ENCODE measurements at regions not wholly inside any gene's neighbourhood (a gene's known extent, or its start where the extent isn't known, plus 50 kb on each side); places are given as distances from the start of the nearest gene placed in this dataset.

DNA sequence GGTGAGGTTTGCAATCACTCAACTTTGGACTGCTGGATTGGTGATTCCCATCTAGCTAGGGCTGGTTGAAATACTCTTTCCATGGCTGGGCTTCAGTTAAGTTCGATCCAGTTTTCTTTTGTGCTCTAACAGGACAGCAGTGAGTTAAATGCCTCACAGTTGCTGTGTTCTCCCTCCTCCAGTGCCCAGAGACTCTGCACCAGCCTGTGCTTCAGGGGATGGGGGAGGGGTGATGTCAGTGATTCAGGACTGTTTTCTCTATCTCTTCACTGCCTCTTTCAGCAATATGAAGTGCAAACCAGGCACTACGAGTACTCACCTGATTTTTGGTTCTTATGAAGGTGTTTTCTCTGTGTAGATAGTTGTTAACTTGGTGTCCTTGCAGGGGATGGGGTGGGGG, 88.2 kb upstream of the FAM83B start:
- no peak for TF ChIP-seq CTCF (conservative IDR thresholded peaks at IDR 0.05)
- no peak overlapping the region for H3K27ac ChIP-seq

- no peak for TF ChIP-seq CTCF (conservative IDR thresholded peaks at IDR 0.05)
- no peak overlapping the region for H3K27ac ChIP-seq
Measured at GRCh38 chr6:54768494-54768893, 78.1 kb upstream of the FAM83B start.

- no peak overlapping the region for H3K27ac ChIP-seq
- no peak for TF ChIP-seq CTCF (conservative IDR thresholded peaks at IDR 0.05)
Measured at GRCh38 chr6:54770328-54770727, 76.2 kb upstream of the FAM83B start.

GRCh38 chr6:54771968-54772367, 74.6 kb upstream of the FAM83B start:
- H3K27ac ChIP-seq = no peak overlapping the region
- no peak for TF ChIP-seq CTCF (conservative IDR thresholded peaks at IDR 0.05)

GRCh38 chr6:54772610-54773009, 74.0 kb upstream of the FAM83B start:
- H3K27ac ChIP-seq = no peak overlapping the region
- no peak for TF ChIP-seq CTCF (conservative IDR thresholded peaks at IDR 0.05)

DNA sequence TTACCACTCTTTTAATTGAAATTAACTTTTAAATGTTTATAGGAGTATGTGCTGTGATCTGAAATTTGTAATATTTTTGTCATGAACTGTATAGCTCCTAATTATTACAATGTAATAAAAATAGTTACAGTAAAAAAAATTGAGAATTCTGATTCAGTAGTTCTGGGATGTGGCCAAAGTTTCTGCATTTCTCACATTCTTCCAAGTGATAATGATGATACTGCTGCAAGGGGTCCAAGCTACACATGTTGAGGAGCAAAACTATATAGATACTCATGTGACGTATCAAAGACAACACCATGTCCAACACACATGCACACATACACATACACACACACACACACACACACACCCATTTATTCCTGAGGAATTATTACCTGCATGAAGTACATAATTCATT, 71.0 kb upstream of the FAM83B start:
- H3K27ac ChIP-seq = no peak overlapping the region
- no peak for TF ChIP-seq CTCF (conservative IDR thresholded peaks at IDR 0.05)

DNA sequence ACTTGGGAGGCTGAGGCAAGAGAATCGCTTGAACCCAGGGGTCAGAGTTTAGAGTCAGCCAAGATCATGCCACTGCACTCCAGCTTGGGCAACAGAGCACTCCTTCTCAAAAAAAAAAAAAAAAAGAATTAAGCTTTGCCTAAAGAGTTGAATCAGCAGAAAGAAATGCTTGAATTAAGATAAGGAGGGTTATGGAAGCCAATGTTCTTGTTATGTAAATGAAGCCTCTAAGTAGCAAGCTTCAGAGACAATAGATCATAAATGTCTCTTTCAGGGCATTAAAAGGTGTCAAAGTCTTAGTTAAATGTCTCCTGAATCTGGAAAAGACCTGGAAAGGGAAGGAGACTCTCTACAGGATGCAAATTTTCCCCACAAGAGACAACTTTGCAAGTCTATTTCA, 69.7 kb upstream of the FAM83B start:
- H3K27ac ChIP-seq = no peak overlapping the region
- TF ChIP-seq CTCF (conservative IDR thresholded peaks at IDR 0.05) = no peak

GRCh38 chr6:54778731-54779130, 67.8 kb upstream of the FAM83B start:
- no peak for TF ChIP-seq CTCF (conservative IDR thresholded peaks at IDR 0.05)

More at GRCh38 chr6:54778731-54779130, 67.8 kb upstream of the FAM83B start:
- no peak overlapping the region for H3K27ac ChIP-seq
